ENCODE measurements at regions not wholly inside any gene's neighbourhood (a gene's known extent, or its start where the extent isn't known, plus 50 kb on each side); places are given as distances from the start of the nearest gene placed in this dataset.

DNA sequence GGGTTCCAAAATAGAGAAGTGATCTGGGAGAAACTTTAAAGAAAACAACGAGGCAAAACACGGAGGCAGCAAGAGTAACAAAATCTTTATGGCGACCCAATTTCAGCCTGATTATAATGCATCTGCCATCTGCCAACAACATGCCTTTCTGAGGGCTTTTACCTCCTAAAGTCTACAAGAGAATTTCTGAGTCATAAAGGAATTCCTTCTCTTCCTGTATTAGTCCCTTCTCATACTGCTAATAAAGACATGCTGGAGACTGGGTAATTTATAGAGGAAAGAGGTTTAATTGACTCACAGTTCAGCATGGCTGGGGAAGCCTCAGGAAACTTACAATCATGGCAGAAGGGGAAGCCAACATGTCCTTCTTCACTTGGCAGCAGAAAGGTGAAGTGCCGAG, 226.6 kb downstream of the HACE1 start:
- H3K4me3 ChIP-seq (ENCODE audit: low read depth, low read length): no peak overlapping the region
- POLR2A ChIA-PET: no interaction called here
- CTCF ChIA-PET: no interaction called here
- TF ChIP-seq, protein P1, sequence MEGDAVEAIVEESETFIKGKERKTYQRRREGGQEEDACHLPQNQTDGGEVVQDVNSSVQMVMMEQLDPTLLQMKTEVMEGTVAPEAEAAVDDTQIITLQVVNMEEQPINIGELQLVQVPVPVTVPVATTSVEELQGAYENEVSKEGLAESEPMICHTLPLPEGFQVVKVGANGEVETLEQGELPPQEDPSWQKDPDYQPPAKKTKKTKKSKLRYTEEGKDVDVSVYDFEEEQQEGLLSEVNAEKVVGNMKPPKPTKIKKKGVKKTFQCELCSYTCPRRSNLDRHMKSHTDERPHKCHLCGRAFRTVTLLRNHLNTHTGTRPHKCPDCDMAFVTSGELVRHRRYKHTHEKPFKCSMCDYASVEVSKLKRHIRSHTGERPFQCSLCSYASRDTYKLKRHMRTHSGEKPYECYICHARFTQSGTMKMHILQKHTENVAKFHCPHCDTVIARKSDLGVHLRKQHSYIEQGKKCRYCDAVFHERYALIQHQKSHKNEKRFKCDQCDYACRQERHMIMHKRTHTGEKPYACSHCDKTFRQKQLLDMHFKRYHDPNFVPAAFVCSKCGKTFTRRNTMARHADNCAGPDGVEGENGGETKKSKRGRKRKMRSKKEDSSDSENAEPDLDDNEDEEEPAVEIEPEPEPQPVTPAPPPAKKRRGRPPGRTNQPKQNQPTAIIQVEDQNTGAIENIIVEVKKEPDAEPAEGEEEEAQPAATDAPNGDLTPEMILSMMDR (IDR thresholded peaks at IDR 0.05; ENCODE audit: insufficient read depth, low read length, missing control alignments): no peak
- peak; percentile 17 for DNase-seq (ENCODE audit: low read depth, low spot score)

DNA sequence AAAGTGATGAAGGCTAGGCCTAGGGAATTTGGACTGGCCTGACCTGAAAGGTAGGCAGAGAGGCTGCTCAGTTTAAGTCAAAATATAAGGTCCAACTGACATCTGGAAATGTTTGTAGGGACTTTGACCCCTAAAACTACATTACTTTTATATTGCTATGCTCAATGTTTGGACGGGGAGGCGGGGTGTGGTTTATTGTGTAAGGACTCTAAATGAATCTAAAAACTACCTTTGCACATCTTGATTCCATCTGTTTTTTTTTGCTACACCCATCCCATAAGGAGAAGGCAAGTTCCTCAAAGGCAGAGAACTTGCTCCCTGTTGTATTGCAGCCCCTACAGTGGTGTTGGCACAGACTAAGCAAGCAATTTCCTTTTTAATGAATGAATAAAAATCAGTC, 227.1 kb downstream of the HACE1 start:
- TF ChIP-seq, protein P1 (IDR thresholded peaks at IDR 0.05; ENCODE audit: insufficient read depth, low read length, missing control alignments): no peak
- no peak for DNase-seq (ENCODE audit: low read depth, low spot score)
- no peak overlapping the region for H3K4me3 ChIP-seq (ENCODE audit: low read depth, low read length)
- ChIA-PET CTCF (no interaction called here), POLR2A (no interaction called here)

DNA sequence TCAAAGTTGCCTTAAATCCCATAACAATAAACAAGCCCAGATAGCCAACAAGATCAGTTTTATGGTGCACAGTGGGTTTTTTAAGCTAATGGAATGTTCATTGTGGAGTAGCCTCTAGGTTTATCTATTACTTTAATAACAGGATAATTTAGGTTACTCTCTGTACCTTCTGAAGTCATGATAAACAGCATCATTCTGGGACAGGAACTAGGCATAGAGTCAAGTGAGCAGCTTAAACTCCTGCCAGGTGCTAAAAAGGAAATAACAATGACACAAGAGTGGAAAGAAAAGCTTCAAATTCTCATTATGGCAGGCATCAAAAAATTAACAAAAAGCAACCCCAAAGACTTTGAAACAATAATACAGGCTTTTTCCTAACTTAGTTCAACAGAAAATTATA, 228.8 kb downstream of the HACE1 start:
- CTCF ChIA-PET: no interaction called here
- TF ChIP-seq, protein P1 (IDR thresholded peaks at IDR 0.05; ENCODE audit: insufficient read depth, low read length, missing control alignments): no peak
- POLR2A ChIA-PET: no interaction called here
- no peak for DNase-seq (ENCODE audit: low read depth, low spot score)
- no peak overlapping the region for H3K4me3 ChIP-seq (ENCODE audit: low read depth, low read length)

DNA sequence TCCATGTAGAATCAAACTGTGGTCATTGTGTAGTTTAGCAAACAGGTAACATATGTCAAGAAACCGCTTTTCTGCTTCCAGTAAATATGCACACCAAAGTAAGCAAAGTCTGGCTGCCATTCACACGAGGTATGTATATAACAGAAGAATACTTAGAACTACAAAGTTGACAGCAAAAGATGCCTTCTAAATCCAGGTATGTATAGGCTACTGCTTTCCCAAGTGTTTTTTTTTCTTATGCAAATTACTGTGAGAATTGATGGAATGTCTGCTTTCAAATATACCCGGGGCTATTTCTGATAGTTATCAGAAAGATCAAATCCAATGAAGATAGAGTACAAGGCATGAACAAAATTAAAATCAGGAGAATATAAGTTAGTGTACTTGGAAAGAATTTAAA, 229.2 kb downstream of the HACE1 start:
- DNase-seq (ENCODE audit: low read depth, low spot score): no peak
- H3K4me3 ChIP-seq (ENCODE audit: low read depth, low read length): no peak overlapping the region
- ChIA-PET CTCF (no interaction called here), POLR2A (no interaction called here)
- TF ChIP-seq, protein P1 (IDR thresholded peaks at IDR 0.05; ENCODE audit: insufficient read depth, low read length, missing control alignments): no peak

DNA sequence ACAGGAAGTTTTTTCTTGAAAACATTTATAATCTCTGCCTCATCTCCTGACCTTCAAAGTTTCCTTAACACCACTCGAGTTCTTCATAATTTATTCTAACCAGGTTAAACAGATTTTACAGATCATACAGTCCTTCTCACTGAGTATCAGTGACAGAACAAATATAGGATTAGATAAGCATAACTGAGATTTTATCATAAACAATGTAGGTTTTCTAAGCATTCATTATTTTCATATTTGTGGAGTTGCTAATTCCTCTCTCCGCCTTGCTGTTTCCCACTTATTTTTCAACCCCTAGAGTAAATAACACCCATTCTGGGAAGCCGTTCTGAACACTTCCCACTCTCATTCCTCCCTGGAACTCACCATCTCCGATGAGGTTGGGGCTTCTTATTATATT, 229.9 kb downstream of the HACE1 start:
- ChIA-PET CTCF (no interaction called here), POLR2A (no interaction called here)
- TF ChIP-seq, protein P1 (IDR thresholded peaks at IDR 0.05; ENCODE audit: insufficient read depth, low read length, missing control alignments): no peak
- DNase-seq (ENCODE audit: low read depth, low spot score): no peak
- H3K4me3 ChIP-seq (ENCODE audit: low read depth, low read length): no peak overlapping the region

DNA sequence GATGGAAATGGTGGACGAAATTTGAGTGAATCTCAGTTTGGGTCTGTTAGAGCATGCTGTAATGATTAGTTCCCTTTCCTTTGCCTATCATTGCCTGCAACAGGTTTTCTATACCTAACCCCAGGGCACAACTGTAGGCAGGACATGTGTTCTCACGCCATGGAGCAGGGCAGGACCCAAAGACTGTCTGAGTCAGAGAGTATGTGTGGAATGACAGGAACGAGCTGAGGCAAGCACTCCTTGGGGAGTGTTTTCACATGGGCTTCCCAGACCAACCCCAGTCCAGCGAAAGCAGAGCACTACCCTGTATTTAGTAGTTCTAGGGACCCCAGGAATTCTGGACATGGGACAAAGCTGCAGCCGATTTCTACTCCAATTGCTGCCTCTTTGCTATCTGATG, 234.2 kb downstream of the HACE1 start:
- no peak overlapping the region for H3K4me3 ChIP-seq (ENCODE audit: low read depth, low read length)
- POLR2A ChIA-PET: no interaction called here
- peak; percentile 57 for DNase-seq (ENCODE audit: low read depth, low spot score)
- CTCF ChIA-PET: interaction anchor here (1.1 kb wide), 1 partner anchor 25 kb away, joined by 3 read pairs; no protein-coding TSS in a partner anchor
- TF ChIP-seq, protein P1 (IDR thresholded peaks at IDR 0.05; ENCODE audit: insufficient read depth, low read length, missing control alignments): no peak
